ENCODE measurements at regions not wholly inside any gene's neighbourhood (a gene's known extent, or its start where the extent isn't known, plus 50 kb on each side); places are given as distances from the start of the nearest gene placed in this dataset.
"Not testable (repeated sequence)": the region's sequence is repeated elsewhere in the genome, so short reads cannot be mapped to it uniquely, and the experiment has no call there.

DNA sequence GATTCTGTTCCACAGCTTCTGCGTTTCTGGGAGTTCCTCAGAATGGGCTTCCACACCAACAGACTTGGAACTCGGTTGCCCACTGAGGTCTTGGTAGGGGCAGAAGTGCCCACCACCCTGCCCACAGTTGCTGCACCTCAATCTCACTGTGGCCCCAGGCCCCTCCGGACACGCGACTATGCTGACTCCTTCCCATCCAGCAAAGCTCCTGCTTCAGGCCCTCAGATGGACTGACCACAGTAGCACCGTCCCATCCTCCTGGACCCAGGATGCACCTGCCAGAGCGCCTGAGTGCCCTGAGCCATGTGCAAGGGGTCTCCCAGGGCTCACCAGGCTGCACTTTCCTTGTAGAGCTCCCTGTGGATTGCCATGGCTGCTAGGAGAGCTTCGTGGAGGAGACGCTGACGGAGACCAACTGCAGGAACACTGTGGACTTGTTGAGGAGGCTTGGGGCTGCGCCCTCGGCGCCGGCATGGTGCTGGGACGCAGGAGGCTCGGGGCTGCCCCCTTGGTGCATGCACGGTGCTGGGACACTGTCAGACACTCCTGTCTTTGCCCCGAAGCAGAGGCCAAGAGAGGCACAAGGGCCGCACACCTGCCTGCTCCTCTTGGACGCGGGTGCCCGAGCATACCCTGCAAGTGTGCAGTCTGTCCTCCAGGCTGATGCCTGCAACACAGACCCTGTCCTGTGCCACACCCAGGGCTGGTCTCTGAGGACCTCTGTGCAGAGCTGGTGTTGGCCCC, 201.3 kb downstream of the LIPI start:
- DNase-seq (ENCODE audit: low read depth in 2 of 3, low spot score in 2 of 3), result not testable (repeated sequence)

DNA sequence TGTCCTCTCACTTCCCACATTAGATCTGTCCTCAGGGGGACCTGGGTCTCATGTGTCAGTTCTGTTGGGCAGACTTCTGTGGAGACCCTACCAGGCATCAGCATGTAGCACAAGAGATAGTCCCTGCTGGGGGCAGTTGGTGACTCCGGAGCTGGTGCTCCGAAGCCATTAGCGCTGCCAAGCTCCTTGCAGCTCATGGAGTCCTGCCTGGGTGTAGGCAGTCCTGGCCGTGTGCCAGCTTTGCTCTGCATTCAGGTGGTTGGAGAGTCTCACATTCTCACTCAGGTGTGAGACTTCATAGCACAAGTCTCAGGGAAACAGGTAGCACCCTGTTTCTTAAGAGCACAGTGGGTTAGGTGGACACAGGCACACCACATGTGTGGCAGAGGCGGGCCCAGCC, 202.3 kb downstream of the LIPI start:
- not testable (repeated sequence) for DNase-seq (ENCODE audit: low read depth in 2 of 3, low spot score in 2 of 3)

DNA sequence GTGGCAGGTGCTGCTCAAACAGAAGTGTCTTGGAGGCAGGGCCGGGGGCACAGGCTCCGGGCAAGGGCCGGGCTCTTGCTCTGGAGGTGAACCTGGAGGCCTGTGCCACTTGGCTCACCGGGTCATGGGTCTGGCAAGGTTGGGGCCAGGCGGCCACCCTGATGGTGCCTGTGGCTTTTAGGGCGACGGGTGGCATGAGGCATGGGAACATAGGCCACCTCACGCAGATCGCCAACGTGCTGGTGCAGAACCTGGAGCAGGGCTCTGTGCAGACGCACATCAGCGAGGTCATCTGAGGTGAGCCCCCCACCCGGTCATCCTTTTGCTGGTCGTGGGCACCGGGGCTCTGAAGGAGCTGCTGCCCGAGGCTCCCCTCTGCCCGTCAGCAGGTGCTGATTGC, 202.7 kb downstream of the LIPI start:
- not testable (repeated sequence) for DNase-seq (ENCODE audit: low read depth in 2 of 3, low spot score in 2 of 3)

DNA sequence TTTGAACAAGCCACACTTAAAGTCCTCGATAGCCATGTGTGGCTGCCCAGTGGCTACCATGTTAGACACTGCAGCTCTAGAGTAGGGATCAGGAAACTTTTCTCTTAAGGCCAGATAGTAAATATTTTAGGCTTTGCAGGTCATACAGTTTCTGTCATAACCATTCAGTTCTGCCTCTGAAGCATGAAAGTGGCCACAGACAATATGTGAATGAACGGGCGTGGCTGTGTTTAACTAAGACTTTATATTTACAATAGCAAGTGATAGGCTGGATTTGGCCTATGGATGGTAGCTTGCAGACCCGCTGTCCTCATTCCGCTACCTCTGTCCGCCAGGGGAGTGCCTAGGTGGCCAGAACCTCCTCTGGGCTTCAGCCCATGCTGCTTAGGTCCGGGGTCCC, 204.6 kb downstream of the LIPI start:
- not testable (repeated sequence) for DNase-seq (ENCODE audit: low read depth in 2 of 3, low spot score in 2 of 3)

DNA sequence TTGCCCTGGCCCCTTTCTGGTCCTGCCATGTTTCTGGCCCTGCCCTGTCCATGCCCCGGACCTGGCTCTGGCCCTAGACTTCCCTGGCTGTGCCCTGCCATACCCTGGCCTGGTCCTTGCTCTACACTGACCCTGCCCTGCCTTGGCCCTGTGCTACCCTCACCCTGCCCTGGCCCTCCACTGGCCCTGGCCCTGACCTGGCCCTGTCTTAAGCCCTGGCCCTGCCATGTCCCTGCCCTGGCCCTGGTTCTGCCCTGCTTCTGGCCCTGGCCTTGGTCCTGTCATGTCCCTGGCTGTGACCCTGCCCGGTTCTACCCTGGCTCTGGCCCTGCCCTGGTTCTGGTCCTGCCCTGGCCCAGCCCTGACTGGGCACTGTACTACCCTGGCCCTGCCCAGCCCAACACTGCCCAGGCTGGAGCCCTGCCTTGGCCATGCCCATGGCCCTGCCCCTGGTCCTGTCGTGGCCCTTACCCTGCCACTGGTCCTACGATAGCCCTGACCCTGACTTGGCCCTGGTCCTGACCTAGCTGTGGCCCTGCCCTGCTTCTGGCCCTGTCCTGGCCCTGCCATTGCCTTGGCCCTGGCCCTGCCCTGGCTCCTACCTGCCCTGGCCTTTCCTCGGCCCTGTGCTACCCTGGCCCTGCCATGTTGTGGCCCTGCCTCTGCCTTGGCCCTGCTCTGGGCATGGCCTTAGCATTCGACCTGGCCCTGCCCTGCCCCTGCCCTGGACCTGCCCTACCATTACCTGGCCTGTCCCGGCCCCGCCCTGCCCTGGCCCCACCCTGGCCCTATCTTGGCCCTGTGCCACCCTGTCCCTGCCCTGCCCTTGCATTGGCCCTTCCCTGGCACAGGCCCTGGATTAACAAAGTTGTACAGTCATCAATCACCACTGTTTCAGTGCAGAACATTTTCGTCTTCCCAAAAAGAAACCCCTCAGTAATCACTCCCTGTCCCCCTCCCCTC, 223.5 kb downstream of the LIPI start:
- not testable (repeated sequence) for DNase-seq (ENCODE audit: low read depth in 2 of 3, low spot score in 2 of 3)

DNA sequence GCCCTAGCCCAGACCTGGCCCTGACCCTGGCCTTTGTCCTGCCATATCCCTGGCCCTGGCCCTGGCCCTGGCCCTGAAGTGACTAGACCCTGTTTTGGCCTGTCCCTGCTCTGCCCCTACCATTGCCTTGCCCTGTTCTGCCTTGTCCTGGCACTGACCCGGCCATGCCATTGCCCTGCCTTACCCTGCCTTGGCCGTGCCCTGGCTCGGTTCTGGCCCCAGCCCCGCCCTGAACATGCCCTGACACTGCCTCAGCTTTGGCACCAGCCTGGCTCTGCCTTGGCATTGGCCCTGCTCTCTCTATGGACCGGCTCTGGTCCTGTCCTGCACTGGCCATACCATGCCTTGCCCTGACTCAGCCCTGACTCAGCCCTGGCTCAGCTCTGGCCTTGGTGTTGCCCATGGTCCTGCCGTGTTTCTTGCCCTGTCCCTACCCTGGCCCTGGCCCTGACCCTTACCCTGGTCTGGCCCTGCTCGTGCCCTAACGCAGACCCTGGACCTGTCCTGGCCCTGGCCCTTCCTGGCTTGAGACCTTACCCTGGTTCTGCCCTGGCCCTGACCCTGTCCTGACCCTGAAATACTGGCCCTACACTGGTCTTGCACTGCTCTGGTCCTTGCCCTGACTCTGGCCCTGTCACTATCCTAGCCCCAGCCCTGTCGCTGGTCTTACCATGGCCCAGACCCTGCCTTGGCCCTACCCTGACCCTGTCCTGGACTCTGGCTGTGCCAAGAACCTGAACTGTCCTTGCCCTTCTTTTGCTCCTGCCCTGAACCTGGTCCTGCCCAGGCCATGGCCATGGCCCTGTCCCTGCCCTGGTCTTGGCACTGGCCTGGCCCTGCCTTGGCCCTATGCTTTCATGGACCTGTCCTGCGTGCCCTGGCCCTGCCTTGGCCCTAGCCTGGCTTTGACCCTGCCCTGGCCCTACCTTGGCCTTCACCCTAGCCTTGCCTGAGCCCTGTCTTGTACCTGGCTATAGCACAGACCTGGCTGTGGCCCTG, 224.6 kb downstream of the LIPI start:
- DNase-seq (ENCODE audit: low read depth in 2 of 3, low spot score in 2 of 3), result not testable (repeated sequence)

DNA sequence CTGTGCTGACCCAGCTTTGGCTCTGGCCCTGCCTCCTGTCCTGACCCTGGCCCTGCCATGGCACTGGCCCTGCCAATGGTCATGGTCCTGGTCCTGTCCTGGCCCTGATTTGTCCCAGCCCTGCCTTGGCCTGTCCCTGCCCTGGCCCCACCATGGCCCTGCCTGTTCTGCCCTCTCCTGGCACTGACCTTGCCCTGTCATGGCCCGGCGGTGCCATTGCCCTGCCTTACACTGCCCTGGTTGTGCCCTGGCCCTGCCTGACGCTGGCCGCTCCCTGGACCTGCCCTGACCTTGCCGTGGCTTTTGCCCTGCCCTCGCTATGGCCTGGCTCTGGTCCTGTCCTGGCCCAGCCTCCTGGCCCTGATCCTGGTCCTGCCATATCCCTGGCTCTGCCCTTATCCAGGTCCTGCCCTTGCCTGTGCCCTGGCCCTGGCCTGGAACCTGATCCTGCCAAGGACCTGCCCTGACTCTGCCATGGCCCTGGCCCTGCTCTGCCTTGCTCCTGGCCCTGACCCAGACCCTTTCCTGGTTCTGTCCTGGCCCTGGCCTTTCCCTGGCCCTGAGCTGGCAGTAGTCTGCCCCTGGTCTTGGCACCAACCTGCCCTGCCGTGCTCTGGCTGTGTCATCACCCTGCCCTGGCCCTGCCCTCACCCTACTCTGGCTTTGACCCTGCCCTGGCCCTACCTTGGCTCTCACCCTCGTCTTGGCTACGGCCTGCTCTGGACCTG, 225.5 kb downstream of the LIPI start:
- not testable (repeated sequence) for DNase-seq (ENCODE audit: low read depth in 2 of 3, low spot score in 2 of 3)

DNA sequence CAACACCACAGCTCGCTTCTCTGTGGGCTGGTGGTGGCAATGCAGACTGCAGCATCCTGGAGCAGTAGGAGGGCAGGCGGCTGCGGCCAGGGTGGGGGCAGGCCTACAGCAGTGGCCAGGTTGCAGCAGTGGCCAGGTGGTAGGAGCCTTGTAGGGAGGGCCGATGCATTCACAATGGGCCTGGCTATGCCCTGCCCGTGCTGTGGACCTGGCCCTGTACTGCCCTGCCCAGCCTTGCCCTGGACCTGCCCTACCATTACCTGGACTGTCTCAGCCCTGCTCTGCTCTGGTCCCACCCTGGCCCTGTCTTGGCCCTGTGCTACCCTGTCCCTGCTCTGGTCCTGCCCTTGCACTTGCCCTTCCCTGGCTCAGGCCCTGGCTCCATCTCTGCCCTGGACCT, 226.0 kb downstream of the LIPI start:
- not testable (repeated sequence) for DNase-seq (ENCODE audit: low read depth in 2 of 3, low spot score in 2 of 3)

DNA sequence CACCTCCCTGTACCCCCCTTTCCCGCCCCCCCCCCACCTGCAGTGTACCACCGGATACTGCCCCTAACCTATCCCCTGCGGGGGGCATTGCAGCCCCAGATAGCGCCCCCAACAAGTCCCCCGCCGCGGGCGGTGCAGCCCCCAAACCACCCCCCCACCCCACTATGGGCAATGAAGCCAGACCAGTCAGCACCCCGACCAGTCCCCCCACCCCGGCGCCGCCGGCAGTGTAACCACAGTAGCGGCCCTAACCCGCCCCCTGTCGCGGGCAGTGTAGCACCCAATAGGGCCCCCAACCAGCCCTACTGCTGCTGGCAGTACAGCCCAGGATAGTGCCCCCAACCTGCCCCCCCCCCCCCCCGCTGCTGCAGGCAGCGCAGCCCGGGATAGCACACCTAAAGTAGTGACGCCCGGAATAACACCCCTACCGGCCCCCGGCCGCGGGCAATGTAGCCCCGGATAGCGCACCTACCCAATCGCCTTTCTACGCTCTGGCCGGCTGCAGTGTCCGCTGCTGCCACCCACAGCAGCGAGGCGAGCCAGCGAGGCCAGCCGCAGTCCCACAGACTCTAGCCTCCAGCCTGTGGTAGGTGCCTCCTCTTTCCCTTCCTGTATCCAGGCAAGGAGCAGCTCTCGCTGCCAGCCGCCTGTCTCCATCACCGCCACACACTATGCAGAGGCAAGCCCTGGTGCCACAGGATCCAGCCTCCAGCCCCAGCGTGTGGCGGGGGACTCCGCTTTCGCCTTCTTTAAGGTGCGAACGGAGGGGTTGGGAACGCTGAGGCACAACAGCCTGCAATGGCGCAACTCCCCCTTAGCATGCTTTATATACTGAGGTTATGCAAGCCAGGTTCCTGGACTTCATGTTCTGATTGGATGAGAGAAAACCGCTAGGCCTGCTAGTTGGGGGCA, 229.3 kb downstream of the LIPI start:
- not testable (repeated sequence) for DNase-seq (ENCODE audit: low read depth in 2 of 3, low spot score in 2 of 3)

DNA sequence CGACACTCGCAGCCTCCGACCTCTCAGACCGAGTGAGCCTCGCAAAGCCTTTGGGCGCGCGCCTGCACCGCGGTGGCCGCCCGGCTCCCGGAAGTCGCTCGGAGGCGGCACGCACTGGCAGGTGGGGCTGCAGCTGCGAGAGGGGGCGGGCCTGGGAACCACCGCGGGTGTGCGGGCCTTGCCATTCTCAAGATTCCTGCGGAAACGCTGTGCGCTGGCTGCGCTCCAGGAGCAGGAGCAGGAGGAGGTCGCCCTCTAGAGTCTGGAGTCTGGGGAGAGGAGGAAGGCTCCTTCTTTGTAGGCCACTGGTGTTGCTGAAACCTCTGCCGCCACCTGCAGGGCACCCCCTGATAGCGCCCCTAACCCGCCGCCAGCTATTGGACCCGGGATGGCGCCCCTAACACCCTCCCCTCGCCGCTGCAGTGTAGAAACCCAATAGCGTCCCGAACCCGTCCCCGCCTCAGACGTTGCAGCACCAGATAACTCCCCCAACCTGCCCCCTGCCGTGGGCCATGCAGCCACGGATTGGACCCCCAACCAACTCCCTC, 230.6 kb downstream of the LIPI start:
- DNase-seq (ENCODE audit: low read depth in 2 of 3, low spot score in 2 of 3), result peak; percentile 28 to 47 (median 32)

DNA sequence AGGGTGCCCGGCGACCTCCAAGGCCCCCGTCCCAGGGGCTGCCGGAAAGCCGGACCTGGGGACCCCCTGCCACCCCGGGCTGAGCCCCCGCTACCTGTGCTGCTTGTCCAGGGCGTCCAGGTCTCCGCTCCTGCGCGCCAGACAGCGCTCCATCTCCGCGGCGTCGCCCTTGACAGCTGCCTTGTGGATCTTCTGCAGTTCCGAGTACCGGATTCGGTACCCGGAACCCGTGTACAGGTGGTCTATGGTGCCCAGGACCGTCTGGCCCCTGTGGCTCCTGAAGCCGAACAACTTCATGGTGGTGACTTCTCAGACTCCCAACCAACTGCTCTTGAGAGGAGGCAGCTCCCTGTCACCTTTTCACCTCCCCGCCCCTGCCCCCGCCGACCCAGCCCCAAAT, 231.1 kb downstream of the LIPI start:
- DNase-seq (ENCODE audit: low read depth in 2 of 3, low spot score in 2 of 3), result not testable (repeated sequence)

DNA sequence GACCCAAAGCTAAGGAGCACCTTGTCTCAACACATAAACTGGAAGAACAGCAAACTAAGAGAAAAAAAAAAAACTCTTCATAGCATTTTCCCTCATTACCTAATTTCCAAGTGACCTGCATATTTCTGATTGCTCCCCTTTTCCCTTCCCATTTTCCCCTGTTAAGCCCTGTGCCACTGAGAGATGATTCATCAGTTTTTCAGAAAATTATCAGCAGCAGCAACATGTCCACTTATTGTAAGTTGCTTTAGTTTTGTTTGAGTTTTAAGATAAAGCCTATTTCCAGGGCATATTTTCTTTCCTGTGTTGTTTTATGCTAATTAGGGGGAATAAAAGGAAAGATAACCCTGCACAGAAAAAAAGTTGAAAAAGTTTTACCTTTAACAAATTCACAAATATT, 236.2 kb downstream of the LIPI start:
- DNase-seq (ENCODE audit: low read depth in 2 of 3, low spot score in 2 of 3), result not testable (repeated sequence)

DNA sequence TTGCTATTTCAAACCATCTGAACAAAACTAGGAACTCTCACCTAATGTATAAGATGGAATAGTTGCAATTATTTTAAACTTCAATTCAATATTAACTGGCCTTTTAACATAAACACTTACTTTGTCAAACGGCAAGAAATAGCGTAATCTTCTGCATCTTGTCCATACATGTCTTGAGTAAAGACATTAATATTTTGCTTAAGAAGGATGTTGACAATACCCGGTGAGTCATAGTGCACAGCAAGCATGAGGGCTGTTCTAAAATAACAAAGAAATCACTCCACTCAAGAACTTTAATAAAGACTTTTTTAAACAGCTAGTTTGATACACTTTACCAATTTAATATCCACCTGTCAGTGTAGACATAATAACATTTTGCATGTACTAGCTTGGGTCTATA, 240.9 kb downstream of the LIPI start:
- not testable (repeated sequence) for DNase-seq (ENCODE audit: low read depth in 2 of 3, low spot score in 2 of 3)

DNA sequence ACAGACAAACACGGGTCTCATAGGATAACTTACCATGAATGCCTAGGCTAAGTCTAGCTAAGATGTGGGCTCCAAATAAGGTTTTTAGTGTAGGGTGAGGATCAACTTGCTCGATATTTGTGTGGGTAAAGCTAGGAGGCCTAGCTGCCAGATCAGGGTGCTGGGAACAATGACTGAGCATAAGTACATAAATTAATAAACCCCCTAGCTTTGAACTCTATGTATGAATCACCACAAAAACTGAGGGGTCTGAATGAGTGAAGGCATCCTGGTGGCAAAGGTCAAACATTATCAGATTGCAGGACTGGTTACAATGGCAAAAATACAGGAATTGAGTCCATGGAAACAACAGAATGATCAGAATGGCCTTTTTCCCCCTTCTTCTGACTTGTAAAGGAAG, 241.8 kb downstream of the LIPI start:
- DNase-seq (ENCODE audit: low read depth in 2 of 3, low spot score in 2 of 3), result not testable (repeated sequence)

DNA sequence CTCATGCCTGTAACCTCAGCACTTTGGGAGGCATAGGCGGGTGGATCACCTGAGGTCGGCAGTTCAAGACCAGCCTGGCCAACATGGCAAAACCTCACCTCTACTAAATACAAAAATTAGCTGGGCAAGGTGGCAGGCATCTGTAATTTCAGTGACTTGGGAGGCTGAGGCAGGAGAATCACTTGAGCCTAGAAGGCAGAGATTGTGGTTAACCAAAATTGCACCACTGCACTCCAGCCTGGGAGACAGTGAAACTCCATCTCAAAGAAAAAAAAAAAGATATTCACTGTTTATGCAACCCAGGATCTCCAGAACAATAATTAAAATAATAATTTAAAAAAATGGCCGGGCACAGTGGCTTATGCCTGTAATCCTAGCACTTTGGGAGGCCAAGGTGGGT, 247.5 kb downstream of the LIPI start:
- not testable (repeated sequence) for DNase-seq (ENCODE audit: low read depth in 2 of 3, low spot score in 2 of 3)

DNA sequence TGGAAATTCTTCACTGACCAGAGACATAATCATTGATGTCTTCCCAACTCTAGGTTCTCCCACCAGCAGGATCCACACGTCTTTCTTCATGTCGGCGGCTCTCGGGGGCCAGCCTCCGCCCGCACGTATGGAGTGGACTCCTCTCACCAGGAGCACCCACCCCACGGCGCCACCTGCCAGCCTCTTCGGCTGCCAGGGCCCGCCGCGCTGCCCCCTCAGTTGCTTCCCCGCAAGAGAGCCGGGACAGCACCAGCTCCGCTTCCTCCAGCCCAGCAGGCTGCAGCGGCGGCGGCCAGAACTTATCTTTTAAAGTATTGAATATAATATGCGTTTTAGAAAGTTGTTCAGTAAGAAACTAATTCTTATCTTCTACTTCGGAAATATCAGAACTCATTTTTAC, 273.5 kb downstream of the LIPI start:
- no peak for DNase-seq (ENCODE audit: low read depth in 2 of 3, low spot score in 2 of 3)

DNA sequence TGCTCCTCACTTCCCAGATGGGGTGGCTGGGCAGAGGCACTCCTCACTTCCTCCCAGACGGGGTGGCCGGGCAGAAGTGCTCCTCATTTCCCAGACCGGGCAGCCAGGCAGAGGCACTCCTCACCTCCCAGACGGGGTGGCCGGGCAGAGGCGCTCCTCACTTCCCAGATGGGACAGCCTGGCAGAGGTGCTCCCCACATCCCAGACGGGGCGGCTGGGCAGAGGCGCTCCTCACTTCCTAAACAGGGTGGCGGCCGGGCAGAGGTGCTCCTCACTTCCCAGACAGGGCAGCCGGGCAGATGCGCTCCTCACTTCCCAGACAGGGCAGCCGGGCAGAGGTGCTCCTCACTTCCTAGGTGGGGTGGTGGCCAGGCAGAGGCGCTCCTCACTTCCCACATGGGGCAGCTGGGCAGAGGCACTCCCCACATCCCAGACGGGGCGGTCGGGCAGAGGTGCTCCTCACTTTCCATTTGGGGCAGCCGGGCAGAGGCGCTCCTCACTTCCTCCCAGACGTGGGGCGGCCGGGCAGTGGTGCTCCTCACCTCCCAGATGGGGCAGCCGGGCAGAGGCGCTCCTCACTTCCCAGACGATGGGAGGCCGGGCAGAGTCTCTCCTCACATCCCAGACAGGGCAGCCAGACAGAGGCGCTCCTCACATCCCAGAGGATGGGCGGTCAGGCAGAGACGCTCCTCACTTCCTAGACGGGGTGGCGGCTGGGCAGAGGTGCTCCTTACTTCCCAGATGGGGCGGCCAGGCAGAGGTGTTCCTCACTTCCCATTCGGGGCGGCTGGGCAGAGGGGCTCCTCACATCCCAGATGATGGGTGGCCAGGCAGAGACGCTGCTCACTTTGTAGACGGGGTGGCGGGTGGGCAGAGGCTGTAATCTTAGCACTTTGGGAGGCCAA, 274.5 kb downstream of the LIPI start:
- not testable (repeated sequence) for DNase-seq (ENCODE audit: low read depth in 2 of 3, low spot score in 2 of 3)
